Panc1 (cell line): ENCODE measurements at regions not wholly inside any gene's neighbourhood (a gene's known extent, or its start where the extent isn't known, plus 50 kb on each side); places are given as distances from the start of the nearest gene placed in this dataset.

Source experiments
- CTCF ChIP-seq: fragments of 450-650 bp; IDR thresholded peaks from 2 replicates; pipeline ENCODE4 v1.5.1; 2017; ENCODE audit warnings: mild to moderate bottlenecking
- POLR2AphosphoS5 ChIP-seq: IDR thresholded peaks from 2 replicates; pipeline ENCODE4 v1.6.1; 2012; ENCODE audit warnings: mild to moderate bottlenecking, low read depth, low read length, moderate library complexity

- TF ChIP-seq CTCF = no peak
- no peak for TF ChIP-seq POLR2AphosphoS5
These were observed 509.0 kb upstream of the GOLIM4 start for GRCh38 chr3:168604767-168605166.
